ENCODE measurements at regions not wholly inside any gene's neighbourhood (a gene's known extent, or its start where the extent isn't known, plus 50 kb on each side); places are given as distances from the start of the nearest gene placed in this dataset.

- no peak overlapping the region for H4K8ac ChIP-seq (replicated peaks; ENCODE audit: insufficient read length, low read depth, low read length)
- no peaks in the 10 kb centered on the region; the same call in 1 of the 2 replicates for H3K27me3 Mint-ChIP-seq (ENCODE audit: low read depth)
- H3K4me3 Mint-ChIP-seq = no peak overlapping the region
- H3K79me2 ChIP-seq (ENCODE audit: insufficient read depth, low read length) = no peaks in the 10 kb centered on the region
- no peak overlapping the region for H3K14ac ChIP-seq (ENCODE audit: insufficient read depth, low read length)
- H3K18ac ChIP-seq (ENCODE audit: insufficient read length, low read depth, low read length) = no peak overlapping the region
- no peak overlapping the region for H3K4me2 ChIP-seq (ENCODE audit: insufficient read depth, insufficient read length, low read length)
- WGBS (ENCODE audit: extremely low coverage, insufficient read length, low lambda C conversion rate) = no CpG with 5 or more reads among the region's 4 CpGs
- no peaks in the 10 kb centered on the region for H3K9me3 ChIP-seq (ENCODE audit: control insufficient read depth, low read depth, low read length)
- no peaks in the 10 kb centered on the region; the same call in 1 of the 2 replicates for H3K27me3 ChIP-seq (ENCODE audit: insufficient read depth, low read length)
- H2BK15ac ChIP-seq (ENCODE audit: low read depth, low read length) = no peak overlapping the region
- no peak overlapping the region for H2BK20ac ChIP-seq (ENCODE audit: low read depth, low read length, poor library complexity, severe bottlenecking)
- H4K20me1 ChIP-seq (ENCODE audit: control insufficient read depth, insufficient read depth, insufficient read length) = no peaks in the 10 kb centered on the region
- no peak overlapping the region for H4K5ac ChIP-seq (ENCODE audit: insufficient read length, low read depth, low read length)
- H3K9me3 Mint-ChIP-seq = no peaks in the 10 kb centered on the region; a peak in 2 of 5 replicates
- no peak overlapping the region for H3K4ac ChIP-seq (ENCODE audit: low read depth, low read length)
- no peaks in the 10 kb centered on the region for H3K4me1 Mint-ChIP-seq
- H2AK5ac ChIP-seq (ENCODE audit: insufficient read length, low read length) = no peak overlapping the region
- H3K23me2 ChIP-seq (ENCODE audit: insufficient read length, low read depth, low read length, poor library complexity, severe bottlenecking) = no peaks in the 10 kb centered on the region
- no peak overlapping the region for H2BK120ac ChIP-seq (ENCODE audit: low read depth, low read length, poor library complexity, severe bottlenecking)
- H2BK12ac ChIP-seq (ENCODE audit: insufficient read length, low read depth, low read length) = no peak overlapping the region
- no peak overlapping the region for H3K56ac ChIP-seq (ENCODE audit: insufficient read length, low read depth, low read length)
- H3T11ph ChIP-seq (ENCODE audit: low read length) = no peak overlapping the region
- H3K27ac Mint-ChIP-seq = 0 out of 7 replicates have a peak overlapping the region, but pooled peaks of 1 of the 3 experiments have one; percentile 20
- H3K9ac ChIP-seq (ENCODE audit: extremely low read depth, insufficient read length, low read length) = no peak overlapping the region
- no peak overlapping the region for H2BK5ac ChIP-seq (ENCODE audit: insufficient read length, low read length)
- H3K4me1 ChIP-seq (ENCODE audit: insufficient read depth, low read length) = no peaks in the 10 kb centered on the region
- H3K36me3 Mint-ChIP-seq (ENCODE audit: insufficient read depth in 1 of 3, low read depth in 3 of 3) = no peaks in the 10 kb centered on the region; a peak in 1 of 7 replicates
- no peak overlapping the region for H3K23ac ChIP-seq (ENCODE audit: insufficient read length, low read depth, low read length)
- H3K79me1 ChIP-seq (ENCODE audit: insufficient read depth, low read depth, low read length, poor library complexity, severe bottlenecking) = no peaks in the 10 kb centered on the region
- no peak for DNase-seq
- no peak for TF ChIP-seq CTCF (conservative IDR thresholded peaks at IDR 0.05)
- H2AFZ ChIP-seq (ENCODE audit: low read length) = no peak overlapping the region
- no peak overlapping the region for H3K27ac ChIP-seq (ENCODE audit: insufficient read length, low read depth, low read length)
- no peak overlapping the region for H4K91ac ChIP-seq (ENCODE audit: insufficient read length, low read depth, low read length)
Observed at GRCh38 chr10:111706331-111706730, 477.2 kb downstream of the GPAM start.
